Gastroesophageal sphincter (tissue), 3 donors: ENCODE measurements at regions not wholly inside any gene's neighbourhood (a gene's known extent, or its start where the extent isn't known, plus 50 kb on each side); places are given as distances from the start of the nearest gene placed in this dataset.

Experiments used
- CTCF ChIP-seq, 4 experiments: fragments of 200-600 bp in 2 of 4; fragments of 450-650 bp in 2 of 4; sonication (generic) in 1 of 4; IDR thresholded peaks; one replicate each; pipeline ENCODE4 v1.5.1; 2017 to 2019; ENCODE audit warnings: antibody characterized with exemption in 4 of 4, mild to moderate bottlenecking in 2 of 4, moderate library complexity in 2 of 4
- EP300 ChIP-seq: sonication (generic); formaldehyde crosslinking; IDR thresholded peaks from one replicate; pipeline ENCODE4 v1.6.1; 2017; ENCODE audit warnings: antibody characterized with exemption, mild to moderate bottlenecking
- POLR2AphosphoS5 ChIP-seq: sonication (generic); formaldehyde crosslinking; IDR thresholded peaks from one replicate; pipeline ENCODE4 v1.6.1; 2017; ENCODE audit warnings: antibody characterized with exemption

GRCh38 chr13:40440990-40441820, 225.2 kb downstream of the FOXO1 start:
- TF ChIP-seq CTCF (IDR thresholded peaks at IDR 0.05) (no peak), POLR2AphosphoS5 (peak; percentile 87), EP300 (no peak)
